HL-60 (cell line): ENCODE measurements at regions not wholly inside any gene's neighbourhood (a gene's known extent, or its start where the extent isn't known, plus 50 kb on each side); places are given as distances from the start of the nearest gene placed in this dataset.

ENCODE experiments used
- CTCF ChIP-seq: IDR thresholded peaks from one replicate; pipeline ENCODE4 v1.5.1; 2011; ENCODE audit warnings: low read length, control low read depth, inconsistent platforms; ENCODE audit not compliant: insufficient read depth
- POLR2AphosphoS5 ChIP-seq: IDR thresholded peaks from 2 replicates; pipeline ENCODE4 v1.6.1; 2012; ENCODE audit warnings: low read depth
- REST ChIP-seq: IDR thresholded peaks from 2 replicates; pipeline ENCODE4 v1.6.1; 2012; ENCODE audit warnings: low read depth; ENCODE audit not compliant: insufficient replicate concordance

GRCh38 chr3:99548674-99549073 lies 89.7 kb upstream of the COL8A1 start:
- no peak for TF ChIP-seq REST
- no peak for TF ChIP-seq CTCF
- TF ChIP-seq POLR2AphosphoS5, result no peak
